K562 (cell line): ENCODE measurements at regions not wholly inside any gene's neighbourhood (a gene's known extent, or its start where the extent isn't known, plus 50 kb on each side); places are given as distances from the start of the nearest gene placed in this dataset.

Source experiments
- ATAC-seq: fragments of 200-7000 bp; cut with Tn5 transposase; 3 replicates; pipeline ENCODE4 v1.9.1; 2020; ENCODE audit warnings: moderate library complexity
- BruUV-seq: library from RNA; stranded (reverse); fragments of 400-500 nt; replicated peaks from 2 replicates; lab custom pipeline; 2021; lab: Mats Ljungman, UMichigan
- CTCF ChIA-PET: fragments of 300-600 bp; formaldehyde crosslinking; extraction: SDS; loops from one replicate; lab custom pipeline; 2021; ENCODE audit warnings: low intra/inter-chr PET ratio; lab: Yijun Ruan, JAX
- POLR2A ChIA-PET: fragments of 300-600, 350-650 bp; sonication (Branson Sonifier 250); formaldehyde crosslinking; extraction: SDS; loops from one replicate; lab custom pipeline; 2021; ENCODE audit warnings: antibody characterized with exemption, inconsistent platforms; lab: Yijun Ruan, JAX
- DNase-seq, 4 experiments: peaks; one replicate each; pipeline versions ENCODE4 v3.0.0 to v3.0.0-alpha.2; 2011 to 2018; ENCODE audit warnings: low spot score in 3 of 4, mixed read lengths in 3 of 4; ENCODE audit errors: extremely low read depth in 1 of 4
- FAIRE-seq: peaks from 2 replicates; lab custom pipeline; 2011; peaks lifted over from hg19 to GRCh38; lab: Jason Lieb, UNC
- H2AFZ ChIP-seq: 2 replicates; pipeline ENCODE4 v1.6.0; 2011; ENCODE audit warnings: low read depth, low read length, control low read depth, inconsistent platforms
- H3K27ac ChIP-seq: fragments of 200-600 bp; 3 replicates; pipeline ENCODE4 v1.8.0; 2011; ENCODE audit warnings: low read depth, mild to moderate bottlenecking, control low read depth, inconsistent platforms, low read length, moderate library complexity, mixed read lengths; ENCODE audit errors: extremely low read depth
- H3K27me3 ChIP-seq, 2 experiments: fragments of 300-600 bp in 1 of 2; 2 replicates in 1 of 2; 3 replicates in 1 of 2; pipeline versions ENCODE4 v1.6.0 to v1.8.0; 2011; ENCODE audit warnings: inconsistent platforms in 2 of 2, low read length in 2 of 2, mild to moderate bottlenecking in 1 of 2, mixed read lengths in 1 of 2, moderate library complexity in 1 of 2; ENCODE audit not compliant: control insufficient read depth in 2 of 2, insufficient read depth in 2 of 2
- H3K36me3 ChIP-seq: fragments of 300-600 bp; 3 replicates; pipeline ENCODE4 v1.8.0; 2011; ENCODE audit warnings: mild to moderate bottlenecking, low read length, inconsistent platforms; ENCODE audit not compliant: control insufficient read depth, insufficient read depth
- H3K4me1 ChIP-seq, 2 experiments: fragments of 200-600 bp in 1 of 2; replicated peaks in 1 of 2; 2 replicates in 1 of 2; 3 replicates in 1 of 2; pipeline versions ENCODE4 v1.5.1 to v1.8.0; 2011; ENCODE audit warnings: inconsistent platforms in 2 of 2, low read length in 2 of 2, mild to moderate bottlenecking in 1 of 2, mixed read lengths in 1 of 2, moderate library complexity in 1 of 2; ENCODE audit not compliant: control insufficient read depth in 2 of 2, insufficient read depth in 2 of 2
- H3K4me2 ChIP-seq: 2 replicates; pipeline ENCODE4 v1.6.1; 2011; ENCODE audit warnings: low read length, control low read depth, inconsistent platforms, mixed read lengths; ENCODE audit not compliant: insufficient read depth
- H3K4me3 ChIP-seq: fragments of 200-600 bp; sonication (generic), shearing (Covaris generic); 2 replicates; pipeline ENCODE4 v1.5.1; 2016; ENCODE audit warnings: control low read depth, inconsistent platforms
- H3K79me2 ChIP-seq: fragments of 200-600 bp; 3 replicates; pipeline ENCODE4 v1.8.0; 2011; ENCODE audit warnings: low read length, inconsistent platforms; ENCODE audit not compliant: control insufficient read depth, insufficient read depth
- H3K9ac ChIP-seq, 2 experiments: 2 replicates each; pipeline versions ENCODE4 v1.6.0 to v1.6.1; 2011; ENCODE audit warnings: low read depth in 2 of 2, low read length in 2 of 2, control low read depth in 1 of 2, inconsistent platforms in 1 of 2, mild to moderate bottlenecking in 1 of 2, mixed read lengths in 1 of 2; ENCODE audit not compliant: insufficient read depth in 1 of 2
- H3K9me1 ChIP-seq: one replicate; pipeline ENCODE4 v1.6.0; 2011; ENCODE audit warnings: inconsistent platforms, mild to moderate bottlenecking, low read length, moderate library complexity; ENCODE audit not compliant: control insufficient read depth, insufficient read depth
- H3K9me3 ChIP-seq: replicated peaks from 2 replicates; pipeline ENCODE4 v1.5.1; 2011; ENCODE audit warnings: low read depth, low read length, inconsistent platforms; ENCODE audit not compliant: control insufficient read depth, insufficient read depth
- H4K20me1 ChIP-seq: replicated peaks from 2 replicates; pipeline ENCODE4 v1.6.1; 2011; ENCODE audit warnings: low read length, inconsistent platforms, mixed read lengths; ENCODE audit not compliant: control insufficient read depth, insufficient read depth
- ARID3B ChIP-seq: fragments of 250-450 bp; sonication (Bioruptor Pico); IDR thresholded peaks from 2 replicates; pipeline ENCODE4 v1.4.0; 2020; ENCODE audit warnings: borderline replicate concordance
- ARID4B ChIP-seq: sonication (generic); formaldehyde crosslinking; IDR thresholded peaks from 2 replicates; pipeline ENCODE4 v1.8.0; 2022; ENCODE audit warnings: mild to moderate bottlenecking, missing genetic modification reagents
- HMG20A ChIP-seq: fragments of 450-650 bp; formaldehyde crosslinking; conservative IDR thresholded peaks from 2 replicates; pipeline ENCODE4 v1.4.0; 2020; ENCODE audit warnings: mild to moderate bottlenecking, mixed read lengths
- MEIS2 ChIP-seq: fragments of 450-650 bp; IDR thresholded peaks from 2 replicates; pipeline ENCODE4 v1.6.1; 2014; ENCODE audit warnings: mild to moderate bottlenecking; ENCODE audit not compliant: partially characterized antibody
- MTA1 ChIP-seq: fragments of 450-650 bp; IDR thresholded peaks from 2 replicates; pipeline ENCODE4 v1.6.1; 2017; ENCODE audit warnings: borderline replicate concordance
- MYNN ChIP-seq, 2 experiments: sonication (generic); formaldehyde crosslinking in 1 of 2; IDR thresholded peaks; 2 replicates each; pipeline versions ENCODE4 v1.5.0 to v1.6.1; 2016 to 2020; ENCODE audit warnings: antibody characterized with exemption in 1 of 2, missing genetic modification reagents in 1 of 2
- U2AF1 ChIP-seq: fragments of 200-400 bp; formaldehyde crosslinking; optimal IDR thresholded peaks from 2 replicates; pipeline ENCODE3; 2017; ENCODE audit warnings: mild to moderate bottlenecking, low read depth, low read length, moderate library complexity
- ZNF76 ChIP-seq: fragments of 250-450 bp; sonication (Bioruptor Pico); IDR thresholded peaks from 2 replicates; pipeline ENCODE4 v1.4.0; 2020; ENCODE audit warnings: mild to moderate bottlenecking, moderate library complexity, borderline replicate concordance
- ZNF764 ChIP-seq: fragments of 250-450 bp; sonication (Bioruptor Pico); IDR thresholded peaks from 2 replicates; pipeline ENCODE4 v1.4.0; 2020; ENCODE audit warnings: low read depth, mild to moderate bottlenecking, moderate library complexity
- WGBS: fragments of 100-300 bp; shearing (Covaris generic); methylation state at CpG from one replicate; pipeline ENCODE4 v1.1.6; 2016; ENCODE audit warnings: low coverage, mixed read lengths; ENCODE audit not compliant: insufficient coverage; ENCODE audit errors: missing lambda C conversion rate; 5-methylcytosine and 5-hydroxymethylcytosine counted together
- in situ Hi-C: fragments of 300-500 bp; cut with MboI; formaldehyde crosslinking; loops from 4 replicates; pipeline ENCODE4 v1.15.0; 2018; ENCODE audit warnings: inconsistent platforms, mixed read lengths
- intact Hi-C: fragments of 100-400 bp; cut with micrococcal nuclease; formaldehyde crosslinking; loops from 2 replicates; pipeline ENCODE4 v1.14.2; 2022

- ChIA-PET CTCF (no interaction called here), POLR2A (no interaction called here)
- 0% methylated on average over 4 of the region's 4 CpGs for WGBS
- no peak for ATAC-seq
- H3K4me3 ChIP-seq: no peak overlapping the region
- H3K9me3 ChIP-seq: no peaks in the 10 kb centered on the region
- no peak for FAIRE-seq
- no peaks in the 10 kb centered on the region for H3K79me2 ChIP-seq
- no peak for TF ChIP-seq MTA1
- TF ChIP-seq ZNF764 (CRISPR knock-in tag): no peak
- no peak for TF ChIP-seq ZNF76 (CRISPR knock-in tag)
- no peak for TF ChIP-seq MEIS2
- TF ChIP-seq ARID4B: no peak
- no peak for TF ChIP-seq U2AF1
- TF ChIP-seq HMG20A: no peak
- TF ChIP-seq MYNN (IDR thresholded peaks at IDR 0.05): no peak
- no peak for TF ChIP-seq MYNN (CRISPR knock-in tag; IDR thresholded peaks at IDR 0.05)
- no peak for TF ChIP-seq ARID3B (CRISPR knock-in tag)
- no peak overlapping the region for H3K9ac ChIP-seq
- no peaks in the 10 kb centered on the region for H4K20me1 ChIP-seq
- no TSS peak for BruUV-seq
- DNase-seq: no peak
- in situ Hi-C loops (no loop called here), intact Hi-C loops (no loop called here)
- H3K27me3 ChIP-seq: peaks cover 6 to 16% of the 10 kb centered on the region in 2 experiments; a peak in 3 of 5 replicates
- no peaks in the 10 kb centered on the region for H3K4me1 ChIP-seq
- H3K36me3 ChIP-seq: no peaks in the 10 kb centered on the region
- H3K4me2 ChIP-seq: no peak overlapping the region
- H3K27ac ChIP-seq: no peak overlapping the region
- H3K9me1 ChIP-seq: no peaks in the 10 kb centered on the region
- H2AFZ ChIP-seq: no peak overlapping the region
These were observed 371.7 kb downstream of the ICE1 start for GRCh38 chr5:5794118-5794560.
